ENCODE measurements at regions not wholly inside any gene's neighbourhood (a gene's known extent, or its start where the extent isn't known, plus 50 kb on each side); places are given as distances from the start of the nearest gene placed in this dataset.

- POLR2A ChIA-PET = no interaction called here
- no peak overlapping the region for H3K27ac ChIP-seq (ENCODE audit: low read depth, low read length)
- RAD21 ChIA-PET (ENCODE audit: low non-redundant PET in 1 of 2, low total read pairs in 2 of 2, uncharacterized antibody in 2 of 2, unreplicated experiment in 2 of 2) = no interaction called here
- DNase-seq (ENCODE audit: low read depth, low spot score) (no peak), ATAC-seq (no peak)
- intact Hi-C loops (cut with micrococcal nuclease) = no loop called here
- no TSS peak for BruUV-seq (replicated peaks)
- no peak for TF ChIP-seq YY1 (IDR thresholded peaks at IDR 0.05; ENCODE audit: extremely low read depth, insufficient replicate concordance, low read depth, low read length)
- no peak for TF ChIP-seq ZFX (IDR thresholded peaks at IDR 0.05)
- TF ChIP-seq SRF (IDR thresholded peaks at IDR 0.05; ENCODE audit: low read depth) = no peak
- TF ChIP-seq FOSL1 (IDR thresholded peaks at IDR 0.05; ENCODE audit: low read depth) = no peak
- TF ChIP-seq ZBTB33 (IDR thresholded peaks at IDR 0.05; ENCODE audit: extremely low read depth, insufficient replicate concordance, low read length) = no peak
- TF ChIP-seq EZH2phosphoT487 (IDR thresholded peaks at IDR 0.05; ENCODE audit: borderline replicate concordance) = no peak
- TF ChIP-seq POLR2A (IDR thresholded peaks at IDR 0.05; ENCODE audit: borderline replicate concordance, extremely low read depth, insufficient read depth, insufficient read length) = no peak
- no peak for TF ChIP-seq ELF1 (IDR thresholded peaks at IDR 0.05; ENCODE audit: borderline replicate concordance, low read depth)
- TF ChIP-seq JUND (IDR thresholded peaks at IDR 0.05) = no peak
- TF ChIP-seq EZH2 (IDR thresholded peaks at IDR 0.05) = no peak
- no peak for TF ChIP-seq ZNF274 (IDR thresholded peaks at IDR 0.05; ENCODE audit: low read depth, low read length)
- TF ChIP-seq RAD21 (IDR thresholded peaks at IDR 0.05; ENCODE audit: low read depth) = no peak
- TF ChIP-seq, protein P1, sequence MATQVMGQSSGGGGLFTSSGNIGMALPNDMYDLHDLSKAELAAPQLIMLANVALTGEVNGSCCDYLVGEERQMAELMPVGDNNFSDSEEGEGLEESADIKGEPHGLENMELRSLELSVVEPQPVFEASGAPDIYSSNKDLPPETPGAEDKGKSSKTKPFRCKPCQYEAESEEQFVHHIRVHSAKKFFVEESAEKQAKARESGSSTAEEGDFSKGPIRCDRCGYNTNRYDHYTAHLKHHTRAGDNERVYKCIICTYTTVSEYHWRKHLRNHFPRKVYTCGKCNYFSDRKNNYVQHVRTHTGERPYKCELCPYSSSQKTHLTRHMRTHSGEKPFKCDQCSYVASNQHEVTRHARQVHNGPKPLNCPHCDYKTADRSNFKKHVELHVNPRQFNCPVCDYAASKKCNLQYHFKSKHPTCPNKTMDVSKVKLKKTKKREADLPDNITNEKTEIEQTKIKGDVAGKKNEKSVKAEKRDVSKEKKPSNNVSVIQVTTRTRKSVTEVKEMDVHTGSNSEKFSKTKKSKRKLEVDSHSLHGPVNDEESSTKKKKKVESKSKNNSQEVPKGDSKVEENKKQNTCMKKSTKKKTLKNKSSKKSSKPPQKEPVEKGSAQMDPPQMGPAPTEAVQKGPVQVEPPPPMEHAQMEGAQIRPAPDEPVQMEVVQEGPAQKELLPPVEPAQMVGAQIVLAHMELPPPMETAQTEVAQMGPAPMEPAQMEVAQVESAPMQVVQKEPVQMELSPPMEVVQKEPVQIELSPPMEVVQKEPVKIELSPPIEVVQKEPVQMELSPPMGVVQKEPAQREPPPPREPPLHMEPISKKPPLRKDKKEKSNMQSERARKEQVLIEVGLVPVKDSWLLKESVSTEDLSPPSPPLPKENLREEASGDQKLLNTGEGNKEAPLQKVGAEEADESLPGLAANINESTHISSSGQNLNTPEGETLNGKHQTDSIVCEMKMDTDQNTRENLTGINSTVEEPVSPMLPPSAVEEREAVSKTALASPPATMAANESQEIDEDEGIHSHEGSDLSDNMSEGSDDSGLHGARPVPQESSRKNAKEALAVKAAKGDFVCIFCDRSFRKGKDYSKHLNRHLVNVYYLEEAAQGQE (IDR thresholded peaks at IDR 0.05; ENCODE audit: low read depth) = no peak
- no peak for TF ChIP-seq SIN3A (IDR thresholded peaks at IDR 0.05; ENCODE audit: low read depth)
- TF ChIP-seq, protein P2, sequence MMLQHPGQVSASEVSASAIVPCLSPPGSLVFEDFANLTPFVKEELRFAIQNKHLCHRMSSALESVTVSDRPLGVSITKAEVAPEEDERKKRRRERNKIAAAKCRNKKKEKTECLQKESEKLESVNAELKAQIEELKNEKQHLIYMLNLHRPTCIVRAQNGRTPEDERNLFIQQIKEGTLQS (IDR thresholded peaks at IDR 0.05) = no peak
- CTCF ChIA-PET = no interaction called here
- no peaks in the 10 kb centered on the region for H3K36me3 ChIP-seq (ENCODE audit: control insufficient read depth in 1 of 2, insufficient read depth in 2 of 2, low read length in 2 of 2)
- no peaks in the 10 kb centered on the region for H3K9me2 ChIP-seq (ENCODE audit: insufficient read depth)
- H3K79me2 ChIP-seq (ENCODE audit: insufficient read depth, low read length) = no peaks in the 10 kb centered on the region
- no peaks in the 10 kb centered on the region for H3K27me3 ChIP-seq (ENCODE audit: insufficient read depth, low read length)
- H3K9me3 ChIP-seq (ENCODE audit: control insufficient read depth in 1 of 2, insufficient read depth in 1 of 2, low read depth in 1 of 2, low read length in 2 of 2) = 0 out of 4 replicates have a peak, but pooled peaks cover 0 to 3% of the 10 kb centered on the region in 2 experiments
- H3K4me2 ChIP-seq (ENCODE audit: low read length) = no peak overlapping the region
- H3K9ac ChIP-seq (ENCODE audit: low read length) = no peak overlapping the region
- no peak overlapping the region for H3K4me3 ChIP-seq (replicated peaks in 1 of 2; ENCODE audit: low read depth in 1 of 2, low read length in 2 of 2)
- no peaks in the 10 kb centered on the region for H3K4me1 ChIP-seq (ENCODE audit: control insufficient read depth in 1 of 2, insufficient read depth in 2 of 2, low read length in 2 of 2)
- H2AFZ ChIP-seq (ENCODE audit: low read depth, low read length, poor library complexity, severe bottlenecking) = no peak overlapping the region
- no peaks in the 10 kb centered on the region for H4K20me1 ChIP-seq (ENCODE audit: insufficient read depth)
These were observed 64.1 kb upstream of the SIX3 start for GRCh38 chr2:44877417-44877816.
